Endothelial cell of umbilical vein (primary cell): ENCODE measurements at regions not wholly inside any gene's neighbourhood (a gene's known extent, or its start where the extent isn't known, plus 50 kb on each side); places are given as distances from the start of the nearest gene placed in this dataset.

Experiments used
- BruUV-seq: library from RNA; stranded (reverse); fragments of 400-500 nt; replicated peaks from 2 replicates; lab custom pipeline; 2021; lab: Mats Ljungman, UMichigan
- CTCF ChIA-PET: fragments of 300-600, 350-600 bp; sonication (Branson Sonifier 250); formaldehyde crosslinking; loops from one replicate; lab custom pipeline; 2021; ENCODE audit warnings: antibody characterized with exemption, inconsistent platforms; lab: Charles Lee
- POLR2A ChIA-PET: fragments of 300-600, 350-600 bp; sonication (Branson Sonifier 250); formaldehyde crosslinking; loops from one replicate; lab custom pipeline; 2021; ENCODE audit warnings: antibody characterized with exemption, inconsistent platforms; lab: Charles Lee
- DNase-seq: peaks from one replicate; pipeline ENCODE4 v3.0.0-alpha.2; 2011; ENCODE audit warnings: low read depth, low spot score
- FAIRE-seq: peaks from 2 replicates; lab custom pipeline; 2011; peaks lifted over from hg19 to GRCh38; lab: Jason Lieb, UNC
- H2AFZ ChIP-seq: 2 replicates; pipeline ENCODE4 v1.6.0; 2012; ENCODE audit warnings: low read depth, low read length, control low read depth, inconsistent platforms
- H3K27ac ChIP-seq: 2 replicates; pipeline ENCODE4 v1.5.1; 2011; ENCODE audit warnings: low read depth, mild to moderate bottlenecking, control low read depth, low read length, moderate library complexity; ENCODE audit not compliant: insufficient read depth
- H3K27me3 ChIP-seq, 2 experiments: 2 replicates each; pipeline versions ENCODE4 v1.6.0 to v1.6.1; 2011; ENCODE audit warnings: low read length in 2 of 2, mixed read lengths in 1 of 2; ENCODE audit not compliant: control insufficient read depth in 2 of 2, insufficient read depth in 2 of 2
- H3K36me3 ChIP-seq, 2 experiments: 2 replicates in 1 of 2; 3 replicates in 1 of 2; pipeline ENCODE4 v1.5.1; 2011; ENCODE audit warnings: low read length in 2 of 2, mild to moderate bottlenecking in 1 of 2, moderate library complexity in 1 of 2; ENCODE audit not compliant: control insufficient read depth in 2 of 2, insufficient read depth in 2 of 2; ENCODE audit errors: extremely low read depth in 1 of 2
- H3K4me1 ChIP-seq: 3 replicates; pipeline ENCODE4 v1.5.1; 2011; ENCODE audit warnings: mild to moderate bottlenecking, low read length; ENCODE audit not compliant: control insufficient read depth, insufficient read depth; ENCODE audit errors: extremely low read depth
- H3K4me2 ChIP-seq: 2 replicates; pipeline ENCODE4 v1.6.1; 2011; ENCODE audit warnings: low read length, control low read depth, mixed read lengths; ENCODE audit not compliant: insufficient read depth
- H3K4me3 ChIP-seq, 3 experiments: fragments of 200-600 bp in 1 of 3; sonication (generic), shearing (Covaris generic) in 1 of 3; replicated peaks in 1 of 3; 2 replicates each; pipeline ENCODE4 v1.5.1; 2011 to 2016; ENCODE audit warnings: control low read depth in 3 of 3, low read length in 3 of 3, mild to moderate bottlenecking in 2 of 3, inconsistent platforms in 1 of 3, low read depth in 1 of 3, moderate library complexity in 1 of 3; ENCODE audit not compliant: insufficient read depth in 1 of 3
- H3K79me2 ChIP-seq: 2 replicates; pipeline ENCODE4 v1.6.0; 2012; ENCODE audit warnings: low read length, inconsistent platforms; ENCODE audit not compliant: control insufficient read depth, insufficient read depth
- H3K9ac ChIP-seq: replicated peaks from 2 replicates; pipeline ENCODE3; 2011; ENCODE audit warnings: low read length, control low read depth; ENCODE audit not compliant: insufficient read depth; ENCODE audit errors: extremely low read depth
- H3K9me1 ChIP-seq: replicated peaks from 3 replicates; pipeline ENCODE4 v1.6.0; 2011; ENCODE audit warnings: mild to moderate bottlenecking, low read length; ENCODE audit not compliant: control insufficient read depth, insufficient read depth; ENCODE audit errors: extremely low read depth
- H3K9me3 ChIP-seq: replicated peaks from 2 replicates; pipeline ENCODE4 v1.5.1; 2012; ENCODE audit warnings: low read length, inconsistent platforms; ENCODE audit not compliant: control insufficient read depth, insufficient read depth
- H4K20me1 ChIP-seq: replicated peaks from 2 replicates; pipeline ENCODE3; 2011; ENCODE audit warnings: mild to moderate bottlenecking, low read length; ENCODE audit not compliant: control insufficient read depth, insufficient read depth; ENCODE audit errors: extremely low read depth
- CTCF ChIP-seq, 2 donors: IDR thresholded peaks; 1 replicate in 1 of 2; 2 replicates in 1 of 2; pipeline ENCODE4 v1.5.1; 2011; ENCODE audit warnings: low read length in 2 of 2, mild to moderate bottlenecking in 2 of 2, moderate library complexity in 2 of 2, control low read depth in 1 of 2, inconsistent platforms in 1 of 2, low read depth in 1 of 2; ENCODE audit not compliant: insufficient read depth in 1 of 2; ENCODE audit errors: extremely low read depth in 1 of 2
- EZH2 ChIP-seq: IDR thresholded peaks from 2 replicates; pipeline ENCODE4 v1.6.1; 2012; ENCODE audit warnings: borderline replicate concordance, low read depth, mild to moderate bottlenecking, moderate library complexity, low read length, inconsistent platforms; ENCODE audit not compliant: severe bottlenecking
- FOS ChIP-seq: IDR thresholded peaks from 2 replicates; pipeline ENCODE4 v1.6.1; 2011; ENCODE audit warnings: mild to moderate bottlenecking, low read length, moderate library complexity, borderline replicate concordance; ENCODE audit not compliant: insufficient read depth
- GATA2 ChIP-seq: IDR thresholded peaks from 2 replicates; pipeline ENCODE4 v1.7.0; 2011; ENCODE audit warnings: low read depth, mild to moderate bottlenecking, moderate library complexity, mixed read lengths, low read length; ENCODE audit not compliant: insufficient read length, insufficient read depth
- JUN ChIP-seq: IDR thresholded peaks from 2 replicates; pipeline ENCODE4 v1.6.1; 2011; ENCODE audit warnings: borderline replicate concordance, low read depth; ENCODE audit not compliant: insufficient read length, insufficient read depth
- MAX ChIP-seq: IDR thresholded peaks from 2 replicates; pipeline ENCODE4 v1.6.1; 2011; ENCODE audit not compliant: insufficient read depth, insufficient read length
- MYC ChIP-seq: IDR thresholded peaks from one replicate; pipeline ENCODE4 v1.6.1; 2011; ENCODE audit warnings: mild to moderate bottlenecking, low read depth, low read length
- POLR2A ChIP-seq: IDR thresholded peaks from 2 replicates; pipeline ENCODE4 v1.6.1; 2012; ENCODE audit warnings: low read depth, mild to moderate bottlenecking, control low read depth, low read length
- POLR2AphosphoS5 ChIP-seq: IDR thresholded peaks from 2 replicates; pipeline ENCODE4 v1.6.1; 2012; ENCODE audit warnings: low read depth, mild to moderate bottlenecking, control low read depth, low read length, moderate library complexity; ENCODE audit not compliant: insufficient read depth
- dilution Hi-C: fragments of 300-500 bp; cut with MboI; formaldehyde crosslinking; loops from one replicate; pipeline ENCODE4 v1.15.0; 2019; ENCODE audit warnings: low sequenced_read_pairs; ENCODE audit not compliant: extremely low pct_ligation_motif_present
- intact Hi-C: fragments of 100-400 bp; cut with micrococcal nuclease; formaldehyde crosslinking; loops from one replicate; pipeline ENCODE4 v1.10.0; 2022

DNA sequence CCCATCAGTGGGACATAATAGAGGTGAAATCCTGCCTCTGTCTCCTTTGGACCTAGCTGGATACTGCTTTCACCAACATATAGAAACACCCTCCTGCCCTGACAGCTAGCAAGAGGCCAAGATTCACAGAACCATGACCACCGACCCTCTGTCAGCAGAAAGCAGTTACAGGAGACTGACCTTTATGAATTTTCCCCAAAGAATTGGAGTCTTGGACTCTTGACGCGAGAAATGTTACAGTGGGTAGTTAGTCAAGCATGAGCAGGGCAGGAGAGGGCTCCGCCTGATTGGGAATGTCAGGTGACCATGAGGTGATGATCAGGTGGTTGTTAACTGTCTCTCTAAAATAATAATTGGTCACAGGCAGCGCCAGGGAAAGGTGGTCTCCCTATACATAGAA lies 1002.3 kb downstream of the TDRD15 start:
- dilution Hi-C loops (no loop called here), intact Hi-C loops (no loop called here)
- FAIRE-seq (no peak), DNase-seq (no peak)
- Histone ChIP-seq H3K4me3 (no peak overlapping the region), H3K27ac (no peak overlapping the region), H3K27me3 (no peaks in the 10 kb centered on the region), H3K4me1 (no peaks in the 10 kb centered on the region), H3K9me3 (peaks cover 4% of the 10 kb centered on the region), H3K4me2 (no peak overlapping the region), H4K20me1 (no peaks in the 10 kb centered on the region), H3K9ac (no peak overlapping the region), H3K79me2 (no peaks in the 10 kb centered on the region), H3K9me1 (no peaks in the 10 kb centered on the region), H3K36me3 (no peaks in the 10 kb centered on the region), H2AFZ (no peak overlapping the region)
- TF ChIP-seq FOS, result no peak
- TF ChIP-seq POLR2A, result no peak
- no peak for TF ChIP-seq JUN
- TF ChIP-seq MYC, result no peak
- TF ChIP-seq MAX, result no peak
- no peak for TF ChIP-seq POLR2AphosphoS5
- TF ChIP-seq CTCF (IDR thresholded peaks at IDR 0.05; ENCODE audit: extremely low read depth in 1 of 2, insufficient read depth in 1 of 2, low read depth in 1 of 2, low read length in 2 of 2), result no peak
- TF ChIP-seq EZH2, result no peak
- no peak for TF ChIP-seq GATA2
- BruUV-seq, result no TSS peak
- POLR2A ChIA-PET, result no interaction called here
- CTCF ChIA-PET, result no interaction called here
